Ramos (cell line): ENCODE measurements at regions not wholly inside any gene's neighbourhood (a gene's known extent, or its start where the extent isn't known, plus 50 kb on each side); places are given as distances from the start of the nearest gene placed in this dataset.

Source experiments
- in situ Hi-C: fragments of 300-500 bp; cut with MboI; formaldehyde crosslinking; loops from one replicate; pipeline ENCODE4 v1.14.3; 2022; ENCODE audit warnings: low sequenced_read_pairs; ENCODE audit not compliant: unreplicated experiment

DNA sequence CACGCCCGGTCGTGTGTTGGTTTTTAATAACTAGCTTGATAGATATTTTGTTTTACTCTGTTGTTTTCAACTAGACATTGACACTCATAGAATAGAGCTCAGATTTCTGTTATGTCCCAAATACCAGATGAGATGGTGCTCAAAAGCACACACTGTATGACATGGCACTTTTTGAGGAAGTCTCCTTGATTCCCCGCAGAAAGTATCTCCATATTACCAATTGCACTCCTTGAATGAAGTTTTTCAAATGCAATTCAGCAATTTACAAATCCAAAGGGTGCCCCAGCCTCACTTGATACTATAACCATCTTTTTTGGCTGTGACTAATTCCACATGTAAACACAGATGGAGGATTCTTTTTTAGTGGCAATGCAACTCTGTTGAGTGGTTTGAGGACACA lies 92.0 kb upstream of the IGF1R start:
- in situ Hi-C loops: no loop called here

DNA sequence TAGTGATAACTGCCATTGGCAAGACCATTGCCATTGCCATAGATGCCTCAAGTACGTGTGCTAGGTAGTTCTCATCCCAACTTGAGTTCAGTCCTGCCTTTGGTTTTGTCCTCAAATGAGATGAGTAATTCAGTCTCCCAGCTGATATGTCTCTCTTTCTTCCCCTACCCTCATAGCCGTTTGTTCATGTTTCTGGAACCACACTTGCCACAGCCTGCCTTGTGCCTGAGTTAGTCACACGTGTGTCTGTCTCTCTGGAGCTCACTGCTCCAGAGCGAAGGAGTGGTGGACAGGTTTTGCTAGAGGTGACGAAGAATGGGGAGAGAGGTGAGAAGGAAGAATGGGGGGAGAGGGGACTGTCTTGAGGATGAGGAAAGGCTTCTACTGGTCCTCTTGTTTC lies 88.0 kb upstream of the IGF1R start:
- in situ Hi-C loops: no loop called here

DNA sequence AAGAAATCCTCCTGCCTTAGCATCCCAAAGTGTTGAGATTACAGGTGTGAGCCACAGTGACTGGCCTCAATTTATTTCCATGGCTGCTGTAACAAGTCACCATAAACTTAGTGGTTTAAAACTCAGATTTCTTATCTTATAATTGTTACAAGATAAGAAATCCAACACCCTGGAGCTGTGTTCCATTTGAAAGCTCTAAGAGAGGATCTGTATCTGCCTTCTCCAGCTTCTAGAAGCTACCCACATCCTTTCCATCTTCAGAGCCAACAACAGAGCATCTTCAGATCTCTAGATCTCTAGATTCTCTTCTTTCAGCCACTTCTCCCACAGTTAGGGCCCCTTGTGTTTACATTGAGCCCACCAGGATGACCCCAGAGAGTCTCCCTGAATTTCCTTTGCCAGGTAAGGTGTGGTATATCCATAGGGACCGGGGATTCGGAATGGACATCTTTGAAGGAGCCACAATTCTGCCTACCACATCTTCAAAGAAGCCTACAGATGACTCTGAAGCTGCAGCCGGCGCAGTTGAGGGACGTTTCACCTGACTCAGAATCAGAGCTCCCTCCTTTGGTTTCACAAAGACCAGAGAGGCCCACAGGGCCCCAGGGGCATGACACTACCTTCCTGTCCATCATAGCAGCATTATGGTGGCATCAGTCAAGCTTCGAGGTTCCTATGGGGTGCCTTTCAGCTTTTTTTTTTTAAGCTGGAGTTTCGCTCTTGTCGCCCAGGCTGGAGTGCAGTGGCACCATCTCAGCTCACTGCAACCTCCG lies 87.0 kb upstream of the IGF1R start:
- in situ Hi-C loops: no loop called here

GRCh38 chr15:98562331-98562937 lies 85.9 kb upstream of the IGF1R start:
- in situ Hi-C loops: no loop called here

GRCh38 chr15:98565566-98565965 lies 82.8 kb upstream of the IGF1R start:
- in situ Hi-C loops: no loop called here

DNA sequence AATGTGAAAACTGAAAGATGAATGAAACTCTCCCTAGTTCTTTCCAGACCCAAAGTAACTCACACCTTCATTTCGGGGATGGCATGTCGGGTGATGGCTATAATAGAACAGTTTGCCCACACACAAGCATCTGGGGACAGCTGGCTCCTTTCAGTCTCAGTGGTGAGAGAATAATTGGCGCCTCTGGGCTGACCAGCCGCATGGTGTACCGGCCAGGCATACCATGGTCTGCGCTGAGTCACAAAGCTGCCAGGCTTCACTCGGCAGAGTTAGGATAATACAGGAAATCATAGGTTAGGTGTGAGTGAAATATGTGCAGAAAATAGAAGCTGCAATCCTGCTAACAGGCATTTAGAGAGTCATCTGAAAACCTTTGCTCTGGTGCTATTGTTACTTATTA lies 80.4 kb upstream of the IGF1R start:
- in situ Hi-C loops: no loop called here

DNA sequence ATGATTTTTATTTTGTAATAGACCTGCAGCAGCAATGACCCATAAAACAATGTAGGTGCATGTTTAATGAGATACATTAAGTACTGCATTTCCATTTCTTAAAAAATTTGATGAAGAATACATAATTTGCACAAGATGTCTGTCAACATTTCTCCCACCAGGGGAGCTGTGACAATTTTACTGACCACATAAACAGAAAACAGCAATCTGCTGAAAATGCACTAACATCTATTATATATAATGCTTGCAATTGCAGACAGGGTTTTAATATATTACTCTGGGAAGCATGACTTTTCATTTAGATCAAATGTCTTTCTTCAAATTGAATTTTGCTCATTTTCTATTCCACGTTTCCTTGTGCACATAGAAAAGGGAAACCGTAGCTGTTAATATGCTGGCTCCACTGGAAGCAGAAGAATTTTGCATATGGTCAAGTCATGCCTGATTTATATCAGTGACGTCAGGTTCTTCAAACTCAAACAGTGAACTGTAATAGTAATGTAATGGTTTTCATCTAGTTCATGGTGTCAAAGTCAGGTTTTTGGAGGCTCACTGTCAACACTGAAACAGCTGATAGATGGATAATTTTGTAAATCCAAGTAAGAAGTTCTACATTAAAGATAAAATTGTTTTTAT lies 79.8 kb upstream of the IGF1R start:
- in situ Hi-C loops: no loop called here

DNA sequence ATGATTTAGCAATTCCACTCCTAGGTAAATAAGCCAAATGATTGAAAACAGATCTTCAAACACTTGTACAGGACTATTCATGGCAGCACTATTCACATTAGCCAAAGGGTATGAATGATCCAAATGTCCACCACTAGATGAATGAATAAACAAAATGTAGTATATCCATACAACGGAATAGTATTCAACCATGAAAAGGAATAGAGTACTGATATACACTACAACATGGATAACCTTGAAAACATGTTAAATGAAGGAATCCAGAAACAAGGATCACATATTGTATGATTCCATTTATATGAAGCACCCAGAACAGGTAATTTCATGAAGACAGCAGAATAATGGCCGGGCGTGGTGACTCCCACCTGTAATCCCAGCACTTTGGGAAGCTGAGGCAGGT lies 78.2 kb upstream of the IGF1R start:
- in situ Hi-C loops: no loop called here

DNA sequence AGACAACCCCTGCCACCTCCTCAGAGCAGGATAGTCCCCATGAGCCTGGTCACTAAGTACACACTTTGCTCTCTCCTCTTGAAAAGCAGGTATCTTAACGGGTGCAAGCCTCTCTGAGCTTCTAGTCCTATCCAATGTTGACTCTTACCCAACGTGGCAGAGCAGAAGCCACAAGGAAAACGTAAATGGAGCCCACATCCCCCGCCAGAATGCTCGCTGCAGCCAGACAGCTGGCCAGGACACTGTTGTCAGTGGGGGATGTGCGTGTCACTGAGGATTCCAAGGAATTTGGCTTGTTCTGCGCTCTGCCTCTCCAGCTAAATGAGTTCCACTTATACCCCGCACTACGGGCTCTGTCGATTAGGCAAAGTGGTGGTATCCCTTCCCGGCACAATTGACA lies 67.8 kb upstream of the IGF1R start:
- in situ Hi-C loops: no loop called here

GRCh38 chr15:98581715-98582114 lies 66.6 kb upstream of the IGF1R start:
- in situ Hi-C loops: no loop called here

- in situ Hi-C loops: no loop called here
These were observed 65.3 kb upstream of the IGF1R start for GRCh38 chr15:98582900-98583554.

DNA sequence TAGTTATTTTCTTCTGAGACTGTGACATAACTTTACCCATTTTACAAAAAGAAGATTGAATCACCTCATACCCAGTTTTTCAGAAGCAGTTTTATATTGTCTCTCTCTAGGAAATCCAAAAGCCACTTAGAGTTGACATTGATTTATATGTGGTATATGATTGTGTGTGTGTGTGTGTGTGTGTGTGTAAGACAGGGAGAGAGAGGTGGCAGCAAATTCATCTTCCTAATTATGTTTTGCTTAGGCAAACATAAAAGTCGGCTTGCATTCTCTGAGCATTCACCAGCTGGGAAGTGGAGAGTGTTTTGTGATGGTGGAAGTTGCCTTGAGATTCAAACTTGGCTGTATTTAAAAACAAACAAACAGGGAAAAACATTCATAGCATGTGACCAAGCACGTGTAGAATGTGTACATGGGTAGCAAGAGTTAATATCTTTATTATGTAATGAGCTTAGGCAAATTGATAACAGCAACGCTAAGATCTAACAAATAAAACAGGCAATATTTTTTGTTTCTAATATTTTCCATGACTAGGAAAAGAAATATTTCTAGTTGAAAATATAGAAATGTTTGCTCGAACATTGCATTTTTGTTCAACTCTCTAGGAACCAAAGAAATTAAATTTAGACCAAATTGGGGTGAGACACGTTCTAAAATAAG lies 64.4 kb upstream of the IGF1R start:
- in situ Hi-C loops: no loop called here

GRCh38 chr15:98586066-98586465 lies 62.3 kb upstream of the IGF1R start:
- in situ Hi-C loops: no loop called here

- in situ Hi-C loops: no loop called here
These were observed 56.2 kb upstream of the IGF1R start for GRCh38 chr15:98592136-98592535.

- in situ Hi-C loops: no loop called here
These were observed 52.2 kb upstream of the IGF1R start for GRCh38 chr15:98596131-98596530.

DNA sequence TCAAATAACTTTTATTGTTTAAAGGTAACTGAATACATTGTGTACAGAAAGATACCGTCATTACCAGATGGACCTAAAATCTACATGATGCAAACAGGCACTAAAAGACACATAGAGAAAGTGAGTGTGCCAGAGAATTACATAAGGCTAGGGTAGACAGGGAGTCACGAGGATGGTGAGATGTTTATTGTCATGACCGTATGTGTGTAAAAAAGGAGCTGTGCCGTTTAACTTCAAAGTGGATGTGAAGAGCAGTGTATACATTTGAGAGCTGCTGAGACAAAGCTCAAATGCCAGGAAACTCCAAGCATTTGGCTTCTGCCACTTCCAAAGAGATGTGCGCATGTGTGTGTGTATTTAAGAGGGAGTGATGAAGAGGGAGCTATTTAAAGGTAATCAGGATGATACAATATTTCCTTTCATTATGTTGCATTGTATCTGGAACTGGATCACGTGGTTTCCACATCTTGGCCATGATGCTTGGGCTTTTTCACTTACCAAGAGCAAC lies 51.4 kb upstream of the IGF1R start:
- in situ Hi-C loops: no loop called here

- in situ Hi-C loops: no loop called here
These were observed 50.7 kb upstream of the IGF1R start for GRCh38 chr15:98597666-98598065.
